IPS-18a (cell line): ENCODE measurements at regions not wholly inside any gene's neighbourhood (a gene's known extent, or its start where the extent isn't known, plus 50 kb on each side); places are given as distances from the start of the nearest gene placed in this dataset.

Source experiments
- H3K27ac ChIP-seq: one replicate; pipeline ENCODE4 v1.5.1; 2013; ENCODE audit warnings: low read length
- H3K27me3 ChIP-seq: one replicate; pipeline ENCODE4 v1.6.1; 2013; ENCODE audit warnings: mild to moderate bottlenecking, low read length; ENCODE audit not compliant: control insufficient read depth, insufficient read depth
- H3K36me3 ChIP-seq: one replicate; pipeline ENCODE4 v1.6.1; 2013; ENCODE audit warnings: low read depth, low read length; ENCODE audit not compliant: control insufficient read depth
- H3K4me1 ChIP-seq: one replicate; pipeline ENCODE4 v1.6.1; 2013; ENCODE audit warnings: low read depth, low read length; ENCODE audit not compliant: control insufficient read depth
- H3K4me3 ChIP-seq: one replicate; pipeline ENCODE4 v1.5.1; 2013; ENCODE audit warnings: low read length
- H3K9ac ChIP-seq: one replicate; pipeline ENCODE4 v1.6.1; 2013; ENCODE audit warnings: mild to moderate bottlenecking, low read length, moderate library complexity
- H3K9me3 ChIP-seq: one replicate; pipeline ENCODE4 v1.6.1; 2013; ENCODE audit warnings: low read depth, low read length; ENCODE audit not compliant: control insufficient read depth

DNA sequence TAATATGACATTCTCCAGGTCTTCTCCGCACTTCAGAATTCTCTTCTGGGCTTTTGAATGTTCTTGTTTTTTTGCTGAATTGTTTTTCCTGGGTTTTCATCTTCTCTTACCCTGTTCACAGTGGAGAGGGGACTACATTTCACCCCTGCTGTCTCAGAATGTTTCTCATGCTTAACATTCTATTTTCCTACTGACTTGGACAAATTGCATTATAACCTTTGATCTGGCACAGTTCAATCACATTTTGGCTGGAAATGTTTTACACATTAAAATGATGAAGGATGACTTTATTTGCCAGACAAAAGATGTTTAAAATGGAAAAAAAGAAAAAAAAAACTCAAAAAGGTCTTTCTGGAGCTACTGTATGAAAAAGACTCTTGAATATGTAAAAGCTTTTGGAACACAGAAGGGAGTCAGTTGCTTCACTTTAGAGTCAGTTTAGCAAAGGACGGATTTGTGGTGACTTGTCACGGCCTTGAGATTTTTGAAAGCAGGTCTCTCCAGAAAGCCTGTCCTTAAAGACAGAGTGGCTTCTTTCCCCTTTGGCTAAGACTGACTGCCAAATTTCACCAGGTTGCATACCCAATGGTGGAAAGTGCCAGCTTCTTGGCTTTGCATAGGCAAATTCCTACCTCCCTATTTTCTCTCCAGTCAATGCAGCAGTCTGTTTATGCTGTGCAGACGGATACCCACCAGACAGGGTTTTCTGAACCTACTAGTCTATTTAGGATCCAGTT lies 401.0 kb upstream of the TBL1XR1 start:
- peaks cover 29% of the 10 kb centered on the region for H3K4me1 ChIP-seq
- H3K27me3 ChIP-seq: no peaks in the 10 kb centered on the region
- no peaks in the 10 kb centered on the region for H3K9me3 ChIP-seq
- H3K4me3 ChIP-seq: no peak overlapping the region
- no peak overlapping the region for H3K27ac ChIP-seq
- H3K36me3 ChIP-seq: no peaks in the 10 kb centered on the region
- no peak overlapping the region for H3K9ac ChIP-seq

DNA sequence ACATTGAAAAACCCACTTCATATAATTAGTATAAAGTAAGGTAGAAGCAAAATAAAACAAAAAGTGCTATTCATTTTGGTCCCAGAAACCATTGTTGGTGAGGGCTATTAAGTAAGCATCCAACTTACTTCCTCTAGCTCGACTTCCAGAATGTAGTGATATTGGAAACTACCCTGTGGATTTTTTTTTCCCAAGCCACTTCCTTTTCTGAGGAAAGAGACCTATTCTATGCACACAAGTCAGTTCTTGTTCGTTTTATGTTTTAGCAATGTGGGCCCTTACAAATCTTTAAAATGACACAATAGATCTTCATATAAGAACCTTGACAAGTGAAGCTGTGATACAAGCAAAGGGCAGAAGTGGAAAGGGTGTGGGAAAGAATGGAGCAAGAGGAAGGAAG lies 402.0 kb upstream of the TBL1XR1 start:
- no peak overlapping the region for H3K9ac ChIP-seq
- no peak overlapping the region for H3K4me3 ChIP-seq
- H3K27me3 ChIP-seq: no peaks in the 10 kb centered on the region
- H3K27ac ChIP-seq: no peak overlapping the region
- H3K36me3 ChIP-seq: no peaks in the 10 kb centered on the region
- peaks cover 32% of the 10 kb centered on the region for H3K4me1 ChIP-seq
- no peaks in the 10 kb centered on the region for H3K9me3 ChIP-seq

DNA sequence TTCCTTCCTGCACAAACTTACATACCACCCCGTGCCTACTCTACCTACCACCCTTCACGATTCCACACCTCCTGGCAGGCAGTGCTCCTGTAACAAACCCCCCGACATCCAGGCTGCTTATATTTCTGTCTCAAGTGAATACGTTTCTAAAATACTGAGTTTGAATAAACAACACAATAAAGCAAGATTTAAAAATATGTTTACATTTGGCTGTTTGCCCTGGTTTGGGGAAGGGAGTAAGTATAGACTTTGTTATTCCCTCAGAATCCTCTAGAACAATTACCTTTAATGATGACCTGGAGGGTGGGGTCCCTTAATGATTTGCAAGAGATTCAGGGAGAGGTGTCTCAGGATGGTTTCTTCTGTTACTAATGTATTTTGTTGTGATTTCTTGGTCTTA lies 402.6 kb upstream of the TBL1XR1 start:
- no peak overlapping the region for H3K27ac ChIP-seq
- H3K9ac ChIP-seq: no peak overlapping the region

DNA sequence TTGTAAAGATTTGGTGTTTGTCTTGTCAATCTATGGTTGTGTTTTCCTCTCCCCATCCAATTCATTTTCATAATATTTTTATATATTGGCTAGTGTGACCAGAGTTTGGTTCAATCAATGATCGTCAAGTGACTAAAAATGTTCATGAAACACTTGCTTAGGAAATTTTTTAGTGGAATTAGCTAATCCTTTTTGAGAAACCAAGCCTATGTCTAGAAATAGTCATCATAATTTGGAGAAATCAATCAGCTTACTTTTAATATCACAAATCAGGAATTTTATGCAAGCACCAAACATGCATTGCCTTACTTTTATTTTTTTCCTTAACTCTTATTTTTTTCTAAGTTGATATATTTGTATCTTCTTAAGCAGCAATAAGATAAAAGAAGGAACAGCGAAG lies 403.1 kb upstream of the TBL1XR1 start:
- Histone ChIP-seq H3K9me3 (no peaks in the 10 kb centered on the region), H3K9ac (no peak overlapping the region), H3K27me3 (no peaks in the 10 kb centered on the region), H3K4me3 (no peak overlapping the region), H3K27ac (no peak overlapping the region), H3K4me1 (peaks cover 32% of the 10 kb centered on the region), H3K36me3 (no peaks in the 10 kb centered on the region)

More for the DNA sequence above, 402.6 kb upstream of the TBL1XR1 start:
- no peak overlapping the region for H3K4me3 ChIP-seq
- H3K36me3 ChIP-seq: no peaks in the 10 kb centered on the region
- peaks cover 32% of the 10 kb centered on the region for H3K4me1 ChIP-seq
- H3K27me3 ChIP-seq: no peaks in the 10 kb centered on the region
- no peaks in the 10 kb centered on the region for H3K9me3 ChIP-seq

DNA sequence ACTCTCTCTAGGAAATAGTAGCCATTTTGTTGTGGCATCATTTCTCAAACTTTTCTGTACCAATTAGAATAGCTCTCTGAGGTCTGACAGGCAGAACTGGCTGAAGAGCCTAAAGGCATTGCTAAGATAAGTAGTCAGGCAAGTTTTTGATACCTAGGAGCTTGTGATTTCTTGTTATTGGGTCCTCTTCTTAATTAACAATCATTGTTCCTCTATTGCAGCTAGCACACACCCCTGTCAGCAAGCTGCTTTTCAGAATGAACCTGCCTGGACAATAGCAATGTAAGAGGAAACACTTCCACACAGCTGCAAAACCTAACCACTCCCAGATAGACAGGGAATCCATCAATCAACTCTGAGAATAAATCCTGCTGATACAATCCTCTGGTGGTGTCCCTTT lies 403.9 kb upstream of the TBL1XR1 start:
- Histone ChIP-seq H3K9ac (no peak overlapping the region), H3K4me3 (no peak overlapping the region), H3K36me3 (no peaks in the 10 kb centered on the region), H3K27ac (no peak overlapping the region), H3K27me3 (no peaks in the 10 kb centered on the region), H3K4me1 (peaks cover 32% of the 10 kb centered on the region), H3K9me3 (no peaks in the 10 kb centered on the region)

DNA sequence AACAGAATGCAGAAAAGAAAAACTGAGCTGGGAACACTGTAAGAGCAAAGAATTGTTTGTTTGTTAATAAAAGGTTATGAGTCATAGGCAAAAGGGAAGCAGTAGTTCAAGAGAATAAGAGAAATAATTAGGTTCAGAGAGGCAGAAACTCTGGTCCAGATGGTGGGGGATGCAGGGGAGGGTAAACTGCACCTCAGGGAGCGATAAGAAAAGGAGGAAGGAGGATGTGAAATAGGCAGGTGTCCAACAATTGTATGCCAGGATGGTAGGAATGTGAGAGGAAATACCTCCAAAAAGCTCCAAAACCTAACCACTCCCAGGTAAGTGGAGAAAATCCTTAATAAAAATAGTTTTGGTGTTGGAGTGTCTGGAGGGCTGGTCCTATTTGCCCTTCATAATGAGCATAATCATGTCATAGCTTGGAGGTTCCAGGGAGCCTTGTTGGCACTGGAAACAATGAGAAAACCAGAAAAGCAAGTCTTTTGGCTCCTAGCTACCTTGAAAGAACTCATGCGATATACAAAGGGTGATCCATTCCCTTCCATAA lies 405.4 kb upstream of the TBL1XR1 start:
- H3K27ac ChIP-seq: no peak overlapping the region
- H3K9ac ChIP-seq: no peak overlapping the region
- peaks cover 29% of the 10 kb centered on the region for H3K4me1 ChIP-seq
- H3K36me3 ChIP-seq: no peaks in the 10 kb centered on the region
- H3K4me3 ChIP-seq: no peak overlapping the region
- no peaks in the 10 kb centered on the region for H3K27me3 ChIP-seq
- H3K9me3 ChIP-seq: no peaks in the 10 kb centered on the region

DNA sequence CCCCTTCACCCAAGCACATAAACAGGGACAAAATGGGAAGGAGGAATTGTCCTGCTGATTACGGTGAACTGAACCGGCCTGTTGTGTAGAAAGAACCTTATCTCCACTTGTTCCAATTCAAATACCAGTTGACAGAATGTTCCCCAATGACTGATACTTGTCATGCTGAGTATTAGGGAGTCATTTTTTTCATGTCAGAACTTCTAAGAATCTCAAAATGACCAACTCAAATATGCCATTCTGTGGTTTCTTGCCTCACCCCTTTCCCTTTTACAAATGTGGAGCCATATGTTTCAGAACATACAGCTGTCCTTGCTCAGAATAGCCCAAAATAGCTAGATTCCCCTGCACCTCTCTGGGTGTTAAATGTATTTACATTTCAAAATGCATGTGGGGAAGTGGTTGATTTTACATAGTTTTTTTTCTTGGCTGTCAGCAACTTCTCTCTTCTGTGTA lies 405.9 kb upstream of the TBL1XR1 start:
- H3K27ac ChIP-seq: no peak overlapping the region
- no peak overlapping the region for H3K9ac ChIP-seq
- peaks cover 24% of the 10 kb centered on the region for H3K4me1 ChIP-seq
- H3K36me3 ChIP-seq: no peaks in the 10 kb centered on the region
- no peaks in the 10 kb centered on the region for H3K27me3 ChIP-seq
- no peak overlapping the region for H3K4me3 ChIP-seq
- no peaks in the 10 kb centered on the region for H3K9me3 ChIP-seq

DNA sequence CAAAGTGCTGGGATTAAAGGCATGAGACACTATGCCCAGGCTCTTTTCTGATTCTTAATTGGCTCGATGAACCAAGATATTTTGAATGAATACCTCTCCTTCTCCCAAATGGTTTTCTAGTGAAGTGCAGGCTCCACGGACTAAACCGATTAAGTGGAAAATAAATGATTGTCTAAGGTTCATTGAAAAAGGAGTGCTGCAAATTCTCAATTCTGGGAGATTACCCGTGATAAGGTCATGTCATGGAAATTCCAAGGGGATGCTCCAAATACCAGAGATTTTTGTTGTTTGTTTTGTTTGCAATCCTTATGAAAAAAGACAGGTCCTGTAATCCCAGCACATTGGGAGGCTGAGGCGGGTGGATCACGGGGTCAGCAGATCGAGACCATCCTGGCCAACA lies 406.9 kb upstream of the TBL1XR1 start:
- Histone ChIP-seq H3K36me3 (no peaks in the 10 kb centered on the region), H3K9me3 (no peaks in the 10 kb centered on the region), H3K4me1 (peaks cover 14% of the 10 kb centered on the region), H3K9ac (no peak overlapping the region), H3K27me3 (no peaks in the 10 kb centered on the region), H3K27ac (no peak overlapping the region), H3K4me3 (no peak overlapping the region)

DNA sequence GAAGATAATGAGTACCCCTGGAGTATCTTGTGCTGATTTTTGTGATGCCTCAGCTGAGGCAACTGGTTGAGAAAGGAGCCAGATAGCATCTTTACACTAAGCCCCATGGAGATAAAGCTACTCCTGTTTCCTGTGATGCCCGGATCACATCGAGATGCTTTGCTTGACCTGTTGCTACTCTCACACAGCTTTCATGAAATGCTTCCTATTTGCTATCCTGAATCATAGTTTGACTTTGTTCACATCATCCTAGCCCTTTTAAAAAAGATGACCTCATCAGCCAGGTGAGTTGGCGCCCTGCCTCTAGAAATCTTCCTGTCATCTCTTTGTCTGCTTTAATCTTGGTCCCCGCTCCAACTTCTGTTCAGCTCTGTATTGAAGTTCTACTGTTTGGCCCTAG lies 409.6 kb upstream of the TBL1XR1 start:
- H3K4me1 ChIP-seq: peaks cover 30% of the 10 kb centered on the region
- H3K27ac ChIP-seq: no peak overlapping the region
- no peak overlapping the region for H3K4me3 ChIP-seq
- no peaks in the 10 kb centered on the region for H3K27me3 ChIP-seq
- no peaks in the 10 kb centered on the region for H3K9me3 ChIP-seq
- no peaks in the 10 kb centered on the region for H3K36me3 ChIP-seq
- H3K9ac ChIP-seq: no peak overlapping the region

DNA sequence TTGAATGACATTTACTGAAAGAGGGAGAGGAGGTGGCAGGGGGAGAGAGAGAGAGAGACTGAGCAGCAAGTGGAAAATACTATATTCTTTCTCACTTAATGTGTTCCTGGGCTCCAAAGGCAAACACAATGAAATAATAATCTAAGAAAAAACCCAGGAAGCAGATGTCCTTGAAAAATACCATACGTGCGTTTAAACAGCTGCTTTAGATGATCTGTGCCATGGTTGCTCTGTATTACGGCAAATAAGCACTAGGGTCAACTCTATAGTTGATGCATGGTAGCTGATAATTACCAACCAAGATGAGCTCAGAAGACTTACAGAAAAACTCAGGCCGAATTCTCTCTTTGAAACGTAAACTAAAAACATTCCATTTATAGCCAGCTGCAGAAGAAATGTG lies 410.3 kb upstream of the TBL1XR1 start:
- no peaks in the 10 kb centered on the region for H3K9me3 ChIP-seq
- no peaks in the 10 kb centered on the region for H3K27me3 ChIP-seq
- peaks cover 30% of the 10 kb centered on the region for H3K4me1 ChIP-seq
- no peak overlapping the region for H3K27ac ChIP-seq
- no peak overlapping the region for H3K4me3 ChIP-seq
- no peaks in the 10 kb centered on the region for H3K36me3 ChIP-seq
- H3K9ac ChIP-seq: no peak overlapping the region

DNA sequence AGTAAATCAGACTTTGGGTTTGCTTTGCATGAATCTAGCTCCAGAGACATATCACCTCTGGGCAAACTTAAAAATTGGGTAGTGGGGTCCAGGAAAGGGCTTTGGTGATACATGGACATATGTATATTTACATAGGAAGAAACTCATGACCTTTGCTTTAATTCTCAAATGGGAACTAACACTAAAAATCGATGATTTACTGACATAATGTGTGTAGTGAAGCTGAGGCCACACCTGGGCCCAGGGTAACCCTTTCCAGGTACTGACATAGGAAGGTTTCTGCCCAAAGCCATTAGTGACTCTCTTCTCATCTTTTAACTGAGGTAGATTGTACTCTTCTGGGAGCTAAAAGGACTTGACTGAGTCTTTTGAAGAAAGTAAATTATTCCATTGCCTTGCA lies 411.2 kb upstream of the TBL1XR1 start:
- Histone ChIP-seq H3K4me1 (peaks cover 21% of the 10 kb centered on the region), H3K4me3 (no peak overlapping the region), H3K36me3 (no peaks in the 10 kb centered on the region), H3K27ac (no peak overlapping the region), H3K9me3 (no peaks in the 10 kb centered on the region), H3K9ac (no peak overlapping the region), H3K27me3 (no peaks in the 10 kb centered on the region)

DNA sequence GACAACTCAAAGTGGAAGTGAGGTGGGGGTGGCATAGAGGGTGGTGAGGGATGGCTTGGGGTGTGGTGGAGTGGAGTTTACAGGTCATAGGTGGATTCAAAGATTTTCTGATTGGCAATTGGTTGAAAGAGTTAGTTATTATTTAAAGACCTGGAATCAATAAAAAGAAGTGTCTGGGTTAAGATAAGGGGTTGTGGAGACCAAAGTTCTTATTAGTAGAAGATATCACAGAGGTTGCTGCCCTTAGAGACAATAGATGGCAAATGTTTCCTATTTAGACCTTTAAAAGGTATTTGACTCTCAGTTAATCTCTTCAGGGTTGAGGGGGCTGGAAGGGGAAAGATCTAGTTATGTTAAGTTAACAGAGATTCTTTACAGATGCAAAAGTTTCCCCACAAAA lies 412.3 kb upstream of the TBL1XR1 start:
- Histone ChIP-seq H3K4me3 (no peak overlapping the region), H3K9me3 (no peaks in the 10 kb centered on the region), H3K4me1 (peaks cover 19% of the 10 kb centered on the region), H3K36me3 (no peaks in the 10 kb centered on the region), H3K27ac (no peak overlapping the region), H3K9ac (no peak overlapping the region), H3K27me3 (no peaks in the 10 kb centered on the region)
